ENCODE measurements at regions not wholly inside any gene's neighbourhood (a gene's known extent, or its start where the extent isn't known, plus 50 kb on each side); places are given as distances from the start of the nearest gene placed in this dataset.

- whole genome bisulfite sequencing (ENCODE audit: insufficient coverage) = no CpG with 5 or more reads among the region's 1 CpG
- DNase-seq = no peak
Measured at GRCh38 chr18:44273298-44273697, 407.4 kb upstream of the SETBP1 start.

GRCh38 chr18:44280479-44280878, 400.2 kb upstream of the SETBP1 start:
- Histone ChIP-seq H3K9me3 (replicated peaks; ENCODE audit: control insufficient read depth, low read depth, low read length) (no peaks in the 10 kb centered on the region), H3K4me1 (ENCODE audit: control insufficient read depth, insufficient read depth, low read length) (no peaks in the 10 kb centered on the region), H3K4me3 (ENCODE audit: low read length) (no peak overlapping the region), H3K27ac (ENCODE audit: low read length) (no peak overlapping the region), H3K27me3 (ENCODE audit: control insufficient read depth, insufficient read depth, low read length) (no peaks in the 10 kb centered on the region), H3K36me3 (ENCODE audit: control insufficient read depth, insufficient read depth, low read length) (no peaks in the 10 kb centered on the region)
- WGBS (ENCODE audit: insufficient coverage) = no CpG with 5 or more reads among the region's 2 CpGs
- no peak for DNase-seq

More at GRCh38 chr18:44273298-44273697, 407.4 kb upstream of the SETBP1 start:
- Histone ChIP-seq H3K36me3 (ENCODE audit: control insufficient read depth, insufficient read depth, low read length) (no peaks in the 10 kb centered on the region), H3K4me1 (ENCODE audit: control insufficient read depth, insufficient read depth, low read length) (no peaks in the 10 kb centered on the region), H3K4me3 (ENCODE audit: low read length) (no peak overlapping the region), H3K9me3 (replicated peaks; ENCODE audit: control insufficient read depth, low read depth, low read length) (no peaks in the 10 kb centered on the region), H3K27me3 (ENCODE audit: control insufficient read depth, insufficient read depth, low read length) (no peaks in the 10 kb centered on the region), H3K27ac (ENCODE audit: low read length) (no peak overlapping the region)

GRCh38 chr18:44286049-44286448, 394.6 kb upstream of the SETBP1 start:
- H3K27me3 ChIP-seq (ENCODE audit: control insufficient read depth, insufficient read depth, low read length) = no peaks in the 10 kb centered on the region
- H3K4me1 ChIP-seq (ENCODE audit: control insufficient read depth, insufficient read depth, low read length) = no peaks in the 10 kb centered on the region
- DNase-seq = no peak
- H3K9me3 ChIP-seq (replicated peaks; ENCODE audit: control insufficient read depth, low read depth, low read length) = no peaks in the 10 kb centered on the region
- H3K27ac ChIP-seq (ENCODE audit: low read length) = no peak overlapping the region
- no CpG with 5 or more reads among the region's 2 CpGs for WGBS (ENCODE audit: insufficient coverage)
- H3K36me3 ChIP-seq (ENCODE audit: control insufficient read depth, insufficient read depth, low read length) = no peaks in the 10 kb centered on the region
- H3K4me3 ChIP-seq (ENCODE audit: low read length) = no peak overlapping the region

- H3K4me1 ChIP-seq (ENCODE audit: control insufficient read depth, insufficient read depth, low read length) = no peaks in the 10 kb centered on the region
- H3K36me3 ChIP-seq (ENCODE audit: control insufficient read depth, insufficient read depth, low read length) = no peaks in the 10 kb centered on the region
- no CpG with 5 or more reads among the region's 4 CpGs for WGBS (ENCODE audit: insufficient coverage)
- H3K9me3 ChIP-seq (replicated peaks; ENCODE audit: control insufficient read depth, low read depth, low read length) = no peaks in the 10 kb centered on the region
- no peak overlapping the region for H3K27ac ChIP-seq (ENCODE audit: low read length)
- no peak overlapping the region for H3K4me3 ChIP-seq (ENCODE audit: low read length)
- H3K27me3 ChIP-seq (ENCODE audit: control insufficient read depth, insufficient read depth, low read length) = no peaks in the 10 kb centered on the region
- no peak for DNase-seq
Measured at GRCh38 chr18:44290366-44290977, 390.2 kb upstream of the SETBP1 start.

- Histone ChIP-seq H3K36me3 (ENCODE audit: control insufficient read depth, insufficient read depth, low read length) (no peaks in the 10 kb centered on the region), H3K27ac (ENCODE audit: low read length) (no peak overlapping the region), H3K27me3 (ENCODE audit: control insufficient read depth, insufficient read depth, low read length) (no peaks in the 10 kb centered on the region), H3K4me3 (ENCODE audit: low read length) (no peak overlapping the region), H3K4me1 (ENCODE audit: control insufficient read depth, insufficient read depth, low read length) (no peaks in the 10 kb centered on the region), H3K9me3 (replicated peaks; ENCODE audit: control insufficient read depth, low read depth, low read length) (no peaks in the 10 kb centered on the region)
- DNase-seq = no peak
Measured at GRCh38 chr18:44298566-44298965, 382.1 kb upstream of the SETBP1 start.

- Histone ChIP-seq H3K36me3 (ENCODE audit: control insufficient read depth, insufficient read depth, low read length) (no peaks in the 10 kb centered on the region), H3K9me3 (replicated peaks; ENCODE audit: control insufficient read depth, low read depth, low read length) (peaks cover 2% of the 10 kb centered on the region), H3K4me3 (ENCODE audit: low read length) (no peak overlapping the region), H3K27me3 (ENCODE audit: control insufficient read depth, insufficient read depth, low read length) (no peaks in the 10 kb centered on the region), H3K27ac (ENCODE audit: low read length) (no peak overlapping the region), H3K4me1 (ENCODE audit: control insufficient read depth, insufficient read depth, low read length) (no peaks in the 10 kb centered on the region)
- no CpG with 5 or more reads among the region's 2 CpGs for WGBS (ENCODE audit: insufficient coverage)
- peak; percentile 48 for DNase-seq
Measured at GRCh38 chr18:44309185-44309584, 371.5 kb upstream of the SETBP1 start.

- no peak overlapping the region for H3K27ac ChIP-seq (ENCODE audit: low read length)
- no peaks in the 10 kb centered on the region for H3K9me3 ChIP-seq (replicated peaks; ENCODE audit: control insufficient read depth, low read depth, low read length)
- no peak overlapping the region for H3K4me3 ChIP-seq (ENCODE audit: low read length)
- no peaks in the 10 kb centered on the region for H3K36me3 ChIP-seq (ENCODE audit: control insufficient read depth, insufficient read depth, low read length)
- H3K27me3 ChIP-seq (ENCODE audit: control insufficient read depth, insufficient read depth, low read length) = no peaks in the 10 kb centered on the region
- H3K4me1 ChIP-seq (ENCODE audit: control insufficient read depth, insufficient read depth, low read length) = no peaks in the 10 kb centered on the region
- WGBS (ENCODE audit: insufficient coverage) = 95% methylated on average over 25 of the region's 26 CpGs
- no peak for DNase-seq
Measured at GRCh38 chr18:44320619-44321460, 359.8 kb upstream of the SETBP1 start.

GRCh38 chr18:44321868-44322590, 358.7 kb upstream of the SETBP1 start:
- Histone ChIP-seq H3K4me1 (ENCODE audit: control insufficient read depth, insufficient read depth, low read length) (no peaks in the 10 kb centered on the region), H3K27me3 (ENCODE audit: control insufficient read depth, insufficient read depth, low read length) (no peaks in the 10 kb centered on the region), H3K4me3 (ENCODE audit: low read length) (no peak overlapping the region), H3K36me3 (ENCODE audit: control insufficient read depth, insufficient read depth, low read length) (no peaks in the 10 kb centered on the region), H3K9me3 (replicated peaks; ENCODE audit: control insufficient read depth, low read depth, low read length) (no peaks in the 10 kb centered on the region), H3K27ac (ENCODE audit: low read length) (no peak overlapping the region)
- no peak for DNase-seq
- WGBS (ENCODE audit: insufficient coverage) = 86% methylated on average over 5 of the region's 7 CpGs

- Histone ChIP-seq H3K36me3 (ENCODE audit: control insufficient read depth, insufficient read depth, low read length) (no peaks in the 10 kb centered on the region), H3K9me3 (replicated peaks; ENCODE audit: control insufficient read depth, low read depth, low read length) (no peaks in the 10 kb centered on the region), H3K27me3 (ENCODE audit: control insufficient read depth, insufficient read depth, low read length) (no peaks in the 10 kb centered on the region), H3K4me3 (ENCODE audit: low read length) (no peak overlapping the region), H3K27ac (ENCODE audit: low read length) (no peak overlapping the region), H3K4me1 (ENCODE audit: control insufficient read depth, insufficient read depth, low read length) (no peaks in the 10 kb centered on the region)
- DNase-seq = no peak
Measured at GRCh38 chr18:44323125-44323524, 357.6 kb upstream of the SETBP1 start.

GRCh38 chr18:44324361-44324760, 356.3 kb upstream of the SETBP1 start:
- Histone ChIP-seq H3K36me3 (ENCODE audit: control insufficient read depth, insufficient read depth, low read length) (no peaks in the 10 kb centered on the region), H3K9me3 (replicated peaks; ENCODE audit: control insufficient read depth, low read depth, low read length) (no peaks in the 10 kb centered on the region), H3K27me3 (ENCODE audit: control insufficient read depth, insufficient read depth, low read length) (no peaks in the 10 kb centered on the region), H3K27ac (ENCODE audit: low read length) (no peak overlapping the region), H3K4me3 (ENCODE audit: low read length) (no peak overlapping the region), H3K4me1 (ENCODE audit: control insufficient read depth, insufficient read depth, low read length) (no peaks in the 10 kb centered on the region)
- 100% methylated on average over 1 of the region's 2 CpGs for WGBS (ENCODE audit: insufficient coverage)
- no peak for DNase-seq

Measured in muscle of leg (tissue), 3 donors.